ENCODE measurements at regions not wholly inside any gene's neighbourhood (a gene's known extent, or its start where the extent isn't known, plus 50 kb on each side); places are given as distances from the start of the nearest gene placed in this dataset.
"Not testable (repeated sequence)": the region's sequence is repeated elsewhere in the genome, so short reads cannot be mapped to it uniquely, and the experiment has no call there.

DNA sequence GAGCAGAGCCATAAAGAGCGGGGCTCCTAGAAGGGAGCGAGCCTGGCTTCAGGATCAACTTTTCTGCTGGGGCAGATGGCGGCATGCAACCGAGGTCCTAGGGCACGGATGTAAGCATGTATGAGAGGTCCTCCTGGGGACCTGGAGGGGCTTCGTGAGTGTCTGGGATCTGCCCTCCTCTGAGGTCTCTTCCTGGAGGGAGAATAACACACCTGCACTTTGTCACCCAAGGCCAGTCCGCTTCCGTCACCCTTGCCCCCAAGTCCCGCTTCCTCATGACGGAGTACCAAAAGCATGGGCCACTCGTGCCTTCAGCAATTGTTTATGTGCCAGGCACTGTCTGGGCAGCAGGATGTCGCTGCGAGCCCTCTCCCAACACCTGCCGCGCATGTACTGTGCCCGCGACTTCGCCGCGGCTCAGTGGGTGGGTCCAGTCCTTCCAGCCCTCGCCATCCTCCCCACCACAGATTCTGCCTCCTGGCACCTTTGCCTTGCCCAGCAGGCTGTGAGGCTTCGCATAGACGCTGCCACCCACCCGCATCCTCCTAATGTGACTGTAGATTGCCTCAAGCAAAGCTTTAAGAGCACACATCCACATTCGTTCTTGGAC, 60.0 kb upstream of the TMPRSS2 start:
- Histone ChIP-seq H3K9me3 (peaks cover 0 to 20% (median 8%) of the 10 kb centered on the region in 11 donors), H3K27me3 (peaks cover 0 to 12% (median 0%) of the 10 kb centered on the region in 7 donors), H3K4me1 (no peaks in the 10 kb centered on the region), H3K27ac (no peak overlapping the region), H3K4me3 (no peak overlapping the region), H3K36me3 (no peaks in the 10 kb centered on the region)
- 74 to 84% methylated on average over 25 of the region's 25 CpGs for WGBS, 2 donors
- TF ChIP-seq, protein P1, sequence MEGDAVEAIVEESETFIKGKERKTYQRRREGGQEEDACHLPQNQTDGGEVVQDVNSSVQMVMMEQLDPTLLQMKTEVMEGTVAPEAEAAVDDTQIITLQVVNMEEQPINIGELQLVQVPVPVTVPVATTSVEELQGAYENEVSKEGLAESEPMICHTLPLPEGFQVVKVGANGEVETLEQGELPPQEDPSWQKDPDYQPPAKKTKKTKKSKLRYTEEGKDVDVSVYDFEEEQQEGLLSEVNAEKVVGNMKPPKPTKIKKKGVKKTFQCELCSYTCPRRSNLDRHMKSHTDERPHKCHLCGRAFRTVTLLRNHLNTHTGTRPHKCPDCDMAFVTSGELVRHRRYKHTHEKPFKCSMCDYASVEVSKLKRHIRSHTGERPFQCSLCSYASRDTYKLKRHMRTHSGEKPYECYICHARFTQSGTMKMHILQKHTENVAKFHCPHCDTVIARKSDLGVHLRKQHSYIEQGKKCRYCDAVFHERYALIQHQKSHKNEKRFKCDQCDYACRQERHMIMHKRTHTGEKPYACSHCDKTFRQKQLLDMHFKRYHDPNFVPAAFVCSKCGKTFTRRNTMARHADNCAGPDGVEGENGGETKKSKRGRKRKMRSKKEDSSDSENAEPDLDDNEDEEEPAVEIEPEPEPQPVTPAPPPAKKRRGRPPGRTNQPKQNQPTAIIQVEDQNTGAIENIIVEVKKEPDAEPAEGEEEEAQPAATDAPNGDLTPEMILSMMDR (IDR thresholded peaks at IDR 0.05), result no peak
- intact Hi-C loops (cut with DNase I), result no loop called here
- DNase-seq (no peak), ATAC-seq (no peak)

GRCh38 chr21:41567237-41567636, 59.3 kb upstream of the TMPRSS2 start:
- 50 to 69% methylated on average over 2 of the region's 2 CpGs for WGBS, 2 donors
- ATAC-seq, result not testable (repeated sequence)

GRCh38 chr21:41566500-41567014, 58.6 kb upstream of the TMPRSS2 start:
- DNase-seq (no peak), ATAC-seq (no peak)
- TF ChIP-seq, protein P1 (IDR thresholded peaks at IDR 0.05), result no peak
- peaks cover 0 to 15% (median 0%) of the 10 kb centered on the region in 7 donors for H3K27me3 ChIP-seq
- intact Hi-C loops (cut with DNase I), result no loop called here
- WGBS, 2 donors, result 88 to 93% methylated on average over 3 of the region's 3 CpGs
- H3K4me1 ChIP-seq, result no peaks in the 10 kb centered on the region
- peaks cover 0 to 8% (median under 1%) of the 10 kb centered on the region in 11 donors for H3K9me3 ChIP-seq
- H3K4me3 ChIP-seq, result no peak overlapping the region
- H3K36me3 ChIP-seq, result no peaks in the 10 kb centered on the region
- H3K27ac ChIP-seq, result no peak overlapping the region

More at GRCh38 chr21:41567237-41567636, 59.3 kb upstream of the TMPRSS2 start:
- H3K4me1 ChIP-seq; H3K4me3 ChIP-seq; H3K27ac ChIP-seq; DNase-seq; H3K36me3 ChIP-seq; intact Hi-C loops (cut with DNase I): not testable (repeated sequence)
- H3K9me3 ChIP-seq, result peaks cover 0 to 15% (median 7%) of the 10 kb centered on the region in 11 donors
- peaks cover 0 to 15% (median 0%) of the 10 kb centered on the region in 7 donors for H3K27me3 ChIP-seq

DNA sequence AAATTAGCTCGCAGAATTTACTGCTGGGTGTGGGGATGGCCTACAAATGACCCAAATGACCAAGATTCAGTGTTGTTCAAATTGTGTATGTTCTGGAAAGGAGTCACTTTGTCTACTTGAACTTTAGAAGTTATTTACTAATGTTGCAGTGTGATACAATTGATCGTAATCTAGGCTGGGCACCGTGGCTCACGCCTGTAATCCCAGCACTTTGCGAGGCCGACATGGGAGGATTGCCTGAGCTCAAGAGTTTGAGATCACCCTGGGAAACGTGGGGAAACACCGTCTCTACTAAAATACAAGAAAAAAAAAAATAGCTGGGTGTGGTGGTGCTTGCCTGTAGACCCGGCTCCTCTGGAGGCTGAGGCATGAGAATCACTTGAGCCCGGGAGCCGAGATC, 57.6 kb upstream of the TMPRSS2 start:
- no peaks in the 10 kb centered on the region for H3K9me3 ChIP-seq
- H3K4me1 ChIP-seq, result peaks cover 0 to 4% (median 0%) of the 10 kb centered on the region in 9 donors
- ATAC-seq, result no peak
- WGBS, 2 donors, result 79 to 83% methylated on average over 11 of the region's 11 CpGs
- intact Hi-C loops (cut with DNase I), result no loop called here
- TF ChIP-seq, protein P1 (IDR thresholded peaks at IDR 0.05), result no peak
- peaks cover 0 to 15% (median 0%) of the 10 kb centered on the region in 7 donors for H3K27me3 ChIP-seq
- no peaks in the 10 kb centered on the region for H3K36me3 ChIP-seq
- H3K4me3 ChIP-seq, result no peak overlapping the region
- H3K27ac ChIP-seq, result no peak overlapping the region
- DNase-seq, result no peak

DNA sequence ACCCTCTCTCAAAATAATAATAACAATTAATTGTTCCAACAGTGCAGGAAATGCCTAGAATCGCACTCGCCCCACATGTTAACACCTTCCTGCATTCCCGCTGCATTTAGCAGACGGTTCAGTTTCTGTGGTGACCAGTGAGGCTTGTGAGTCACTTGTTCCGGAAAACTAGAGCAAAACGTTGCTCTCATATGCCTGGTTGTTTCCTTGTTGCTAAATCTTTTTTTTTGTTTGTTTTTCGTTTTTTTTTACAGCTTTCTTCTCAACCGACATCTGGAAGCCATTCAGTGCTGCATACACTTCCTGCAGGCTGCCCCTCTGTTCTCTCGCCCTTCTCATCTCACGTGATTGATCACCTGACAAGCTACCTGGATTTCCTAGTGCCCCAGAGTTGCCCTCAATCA, 56.9 kb upstream of the TMPRSS2 start:
- 47 to 56% methylated on average over 10 of the region's 10 CpGs for WGBS, 2 donors
- H3K27me3 ChIP-seq, result peaks cover 0 to 15% (median 0%) of the 10 kb centered on the region in 7 donors
- H3K4me1 ChIP-seq, result peaks cover 0 to 9% (median 0%) of the 10 kb centered on the region in 9 donors
- H3K36me3 ChIP-seq, result no peaks in the 10 kb centered on the region
- DNase-seq (no peak), ATAC-seq (no peak)
- H3K4me3 ChIP-seq, result no peak overlapping the region
- H3K9me3 ChIP-seq, result no peaks in the 10 kb centered on the region
- intact Hi-C loops (cut with DNase I), result no loop called here
- no peak overlapping the region for H3K27ac ChIP-seq
- TF ChIP-seq, protein P1 (IDR thresholded peaks at IDR 0.05), result no peak

All from heart right ventricle (tissue), 16 donors.